ENCODE measurements at regions not wholly inside any gene's neighbourhood (a gene's known extent, or its start where the extent isn't known, plus 50 kb on each side); places are given as distances from the start of the nearest gene placed in this dataset.

- ATAC-seq = no peak
- Histone ChIP-seq H3K4me1 (ENCODE audit: low read depth) (no peaks in the 10 kb centered on the region), H3K4me3 (no peak overlapping the region), H3K9me3 (no peaks in the 10 kb centered on the region), H3K36me3 (ENCODE audit: low read depth) (no peaks in the 10 kb centered on the region)
- DNase-seq = no peak
- no peak for TF ChIP-seq CTCF (IDR thresholded peaks at IDR 0.05)
- intact Hi-C loops (cut with DNase I, micrococcal nuclease) = no loop called here
Observed at GRCh38 chr12:96143827-96144565, 50.2 kb upstream of the ELK3 start.

Data from mucosa of descending colon (tissue), 3 donors.